ENCODE measurements at regions not wholly inside any gene's neighbourhood (a gene's known extent, or its start where the extent isn't known, plus 50 kb on each side); places are given as distances from the start of the nearest gene placed in this dataset.

- H3K4me3 ChIP-seq (ENCODE audit: low read length), result no peak overlapping the region
- no peak overlapping the region for H3K27ac ChIP-seq (ENCODE audit: low read length)
- H3K4me1 ChIP-seq (ENCODE audit: control insufficient read depth, insufficient read depth, low read length), result no peaks in the 10 kb centered on the region
- WGBS (ENCODE audit: insufficient coverage), result 74% methylated on average over 3 of the region's 3 CpGs
- Mint-ChIP-seq H3K4me3 (no peak overlapping the region), H3K27ac (no peak overlapping the region), H3K27me3 (ENCODE audit: low read depth in 2 of 2) (peaks cover 0 to 3% of the 10 kb centered on the region in 2 donors), H3K9me3 (no peaks in the 10 kb centered on the region), H3K4me1 (peaks cover 0 to 5% of the 10 kb centered on the region in 2 donors), H3K36me3 (no peaks in the 10 kb centered on the region)
- no peak for TF ChIP-seq CTCF (IDR thresholded peaks at IDR 0.05)
- DNase-seq (no peak), ATAC-seq (no peak)
- H3K27me3 ChIP-seq (ENCODE audit: control insufficient read depth, insufficient read depth, low read length), result no peaks in the 10 kb centered on the region
- H3K9me3 ChIP-seq (ENCODE audit: control insufficient read depth, insufficient read depth, low read length), result no peaks in the 10 kb centered on the region
- intact Hi-C loops (cut with micrococcal nuclease), result no loop called here
- H3K36me3 ChIP-seq (ENCODE audit: control insufficient read depth, insufficient read depth, low read length), result no peaks in the 10 kb centered on the region
Measured at GRCh38 chr9:8143677-8144076, 344.1 kb upstream of the DMAC1 start.

GRCh38 chr9:8140557-8140956, 341.0 kb upstream of the DMAC1 start:
- Mint-ChIP-seq H3K36me3 (no peaks in the 10 kb centered on the region), H3K4me1 (no peaks in the 10 kb centered on the region), H3K4me3 (no peak overlapping the region), H3K9me3 (no peaks in the 10 kb centered on the region), H3K27me3 (ENCODE audit: low read depth in 2 of 2) (no peaks in the 10 kb centered on the region), H3K27ac (no peak overlapping the region)
- no peak for TF ChIP-seq CTCF (IDR thresholded peaks at IDR 0.05)
- no peak overlapping the region for H3K27ac ChIP-seq (ENCODE audit: low read length)
- no peak overlapping the region for H3K4me3 ChIP-seq (ENCODE audit: low read length)
- no peaks in the 10 kb centered on the region for H3K9me3 ChIP-seq (ENCODE audit: control insufficient read depth, insufficient read depth, low read length)
- no peaks in the 10 kb centered on the region for H3K4me1 ChIP-seq (ENCODE audit: control insufficient read depth, insufficient read depth, low read length)
- no peak for ATAC-seq
- DNase-seq, result no peak
- intact Hi-C loops (cut with micrococcal nuclease), result no loop called here
- H3K27me3 ChIP-seq (ENCODE audit: control insufficient read depth, insufficient read depth, low read length), result no peaks in the 10 kb centered on the region
- no peaks in the 10 kb centered on the region for H3K36me3 ChIP-seq (ENCODE audit: control insufficient read depth, insufficient read depth, low read length)
- 47% methylated on average over 2 of the region's 2 CpGs for WGBS (ENCODE audit: insufficient coverage)

GRCh38 chr9:8139756-8140155, 340.2 kb upstream of the DMAC1 start:
- intact Hi-C loops (cut with micrococcal nuclease), result no loop called here
- no peaks in the 10 kb centered on the region for H3K27me3 ChIP-seq (ENCODE audit: control insufficient read depth, insufficient read depth, low read length)
- no peaks in the 10 kb centered on the region for H3K4me1 Mint-ChIP-seq
- H3K4me3 Mint-ChIP-seq, result no peak overlapping the region
- no peak overlapping the region for H3K27ac ChIP-seq (ENCODE audit: low read length)
- no peak overlapping the region for H3K27ac Mint-ChIP-seq
- WGBS (ENCODE audit: insufficient coverage), result 89% methylated on average over 1 of the region's 1 CpG
- H3K9me3 Mint-ChIP-seq, result no peaks in the 10 kb centered on the region
- TF ChIP-seq CTCF (IDR thresholded peaks at IDR 0.05), result no peak
- no peaks in the 10 kb centered on the region for H3K4me1 ChIP-seq (ENCODE audit: control insufficient read depth, insufficient read depth, low read length)
- H3K36me3 ChIP-seq (ENCODE audit: control insufficient read depth, insufficient read depth, low read length), result no peaks in the 10 kb centered on the region
- DNase-seq (no peak), ATAC-seq (no peak)
- no peaks in the 10 kb centered on the region for H3K36me3 Mint-ChIP-seq
- H3K9me3 ChIP-seq (ENCODE audit: control insufficient read depth, insufficient read depth, low read length), result no peaks in the 10 kb centered on the region
- H3K4me3 ChIP-seq (ENCODE audit: low read length), result no peak overlapping the region
- H3K27me3 Mint-ChIP-seq (ENCODE audit: low read depth in 2 of 2), result no peaks in the 10 kb centered on the region

GRCh38 chr9:8136477-8136876, 336.9 kb upstream of the DMAC1 start:
- Mint-ChIP-seq H3K4me3 (no peak overlapping the region), H3K9me3 (no peaks in the 10 kb centered on the region), H3K4me1 (peaks cover 0 to 6% of the 10 kb centered on the region in 2 donors), H3K36me3 (no peaks in the 10 kb centered on the region), H3K27me3 (ENCODE audit: low read depth in 2 of 2) (no peaks in the 10 kb centered on the region), H3K27ac (no peak overlapping the region)
- ATAC-seq (no peak), DNase-seq (no peak)
- H3K27ac ChIP-seq (ENCODE audit: low read length), result no peak overlapping the region
- WGBS (ENCODE audit: insufficient coverage), result 63% methylated on average over 1 of the region's 1 CpG
- no peak overlapping the region for H3K4me3 ChIP-seq (ENCODE audit: low read length)
- no peaks in the 10 kb centered on the region for H3K36me3 ChIP-seq (ENCODE audit: control insufficient read depth, insufficient read depth, low read length)
- no peak for TF ChIP-seq CTCF (IDR thresholded peaks at IDR 0.05)
- H3K27me3 ChIP-seq (ENCODE audit: control insufficient read depth, insufficient read depth, low read length), result no peaks in the 10 kb centered on the region
- H3K4me1 ChIP-seq (ENCODE audit: control insufficient read depth, insufficient read depth, low read length), result no peaks in the 10 kb centered on the region
- no peaks in the 10 kb centered on the region for H3K9me3 ChIP-seq (ENCODE audit: control insufficient read depth, insufficient read depth, low read length)
- intact Hi-C loops (cut with micrococcal nuclease), result no loop called here
